OCI-LY1 (cell line): ENCODE measurements at regions not wholly inside any gene's neighbourhood (a gene's known extent, or its start where the extent isn't known, plus 50 kb on each side); places are given as distances from the start of the nearest gene placed in this dataset.

ENCODE experiments used
- EZH2 ChIP-seq: fragments of 200-600 bp; sonication (generic), shearing (Covaris generic); IDR thresholded peaks from 2 replicates; pipeline ENCODE4 v1.8.0; 2017; ENCODE audit warnings: borderline replicate concordance, mixed run types, mild to moderate bottlenecking, antibody characterized with exemption, low read length, moderate library complexity, mixed read lengths
- TF ChIP-seq, protein P1 (sequence below): fragments of 200-600 bp; sonication (generic), shearing (Covaris generic); IDR thresholded peaks from 2 replicates; pipeline ENCODE4 v1.5.1; 2017; ENCODE audit warnings: mild to moderate bottlenecking, antibody characterized with exemption, low read length, moderate library complexity, mixed read lengths

DNA sequence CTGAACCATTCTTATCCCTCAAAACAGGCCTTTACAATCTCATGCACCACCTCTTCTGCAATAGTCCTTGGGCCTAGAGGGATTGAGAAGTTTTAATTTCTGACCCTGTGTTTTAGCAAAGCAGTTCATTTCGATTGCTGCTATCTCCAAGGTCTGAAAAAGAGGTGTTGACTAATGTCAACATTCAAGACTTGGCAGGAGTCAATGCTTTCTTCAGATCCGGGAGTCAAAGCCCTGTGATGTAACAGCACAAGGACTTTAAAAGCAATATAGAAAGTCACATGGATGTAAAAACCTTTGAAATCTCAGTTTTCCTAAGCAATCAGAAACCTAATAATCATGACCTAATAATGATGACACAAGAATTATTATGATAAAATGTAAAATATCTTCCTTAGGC is 133.8 kb downstream of the ADAM29 start:
- TF ChIP-seq, protein P1, sequence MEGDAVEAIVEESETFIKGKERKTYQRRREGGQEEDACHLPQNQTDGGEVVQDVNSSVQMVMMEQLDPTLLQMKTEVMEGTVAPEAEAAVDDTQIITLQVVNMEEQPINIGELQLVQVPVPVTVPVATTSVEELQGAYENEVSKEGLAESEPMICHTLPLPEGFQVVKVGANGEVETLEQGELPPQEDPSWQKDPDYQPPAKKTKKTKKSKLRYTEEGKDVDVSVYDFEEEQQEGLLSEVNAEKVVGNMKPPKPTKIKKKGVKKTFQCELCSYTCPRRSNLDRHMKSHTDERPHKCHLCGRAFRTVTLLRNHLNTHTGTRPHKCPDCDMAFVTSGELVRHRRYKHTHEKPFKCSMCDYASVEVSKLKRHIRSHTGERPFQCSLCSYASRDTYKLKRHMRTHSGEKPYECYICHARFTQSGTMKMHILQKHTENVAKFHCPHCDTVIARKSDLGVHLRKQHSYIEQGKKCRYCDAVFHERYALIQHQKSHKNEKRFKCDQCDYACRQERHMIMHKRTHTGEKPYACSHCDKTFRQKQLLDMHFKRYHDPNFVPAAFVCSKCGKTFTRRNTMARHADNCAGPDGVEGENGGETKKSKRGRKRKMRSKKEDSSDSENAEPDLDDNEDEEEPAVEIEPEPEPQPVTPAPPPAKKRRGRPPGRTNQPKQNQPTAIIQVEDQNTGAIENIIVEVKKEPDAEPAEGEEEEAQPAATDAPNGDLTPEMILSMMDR, result no peak
- TF ChIP-seq EZH2, result no peak
